ENCODE measurements at regions not wholly inside any gene's neighbourhood (a gene's known extent, or its start where the extent isn't known, plus 50 kb on each side); places are given as distances from the start of the nearest gene placed in this dataset.

DNA sequence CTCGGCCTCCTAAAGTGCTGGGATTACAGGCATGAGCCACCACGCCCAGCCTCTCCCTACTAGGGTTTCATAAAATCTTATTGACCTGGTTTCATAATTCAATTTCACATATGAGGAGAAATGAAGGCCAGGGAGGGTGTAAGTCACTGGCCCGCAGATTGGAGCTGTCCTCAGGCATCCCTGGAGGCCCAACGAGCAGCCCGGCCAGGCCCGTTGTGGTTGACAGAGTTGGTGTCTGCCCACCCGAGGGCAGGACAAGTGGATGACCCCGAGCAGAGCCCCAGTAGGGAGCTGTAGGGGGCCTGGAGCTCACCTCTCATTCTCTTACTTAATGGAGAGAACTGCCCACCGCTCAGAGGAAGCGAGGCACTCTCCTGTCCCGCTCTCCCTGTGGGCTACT, 78.9 kb downstream of the CPN2 start:
- DNase-seq (ENCODE audit: low spot score): no peak
- POLR2A ChIA-PET: interaction anchor here (0.6 to 0.7 kb wide), 3 partner anchors 12 to 767 kb away, joined by 3 read pairs; no protein-coding TSS in a partner anchor
- Histone ChIP-seq H3K36me3 (ENCODE audit: insufficient read depth, low read length) (no peaks in the 10 kb centered on the region), H3K9me3 (ENCODE audit: low read length) (no peaks in the 10 kb centered on the region), H3K4me1 (ENCODE audit: insufficient read depth, low read length, poor library complexity, severe bottlenecking) (no peaks in the 10 kb centered on the region), H4K20me1 (ENCODE audit: insufficient read depth, low read length) (no peaks in the 10 kb centered on the region), H2AFZ (ENCODE audit: low read length) (no peak overlapping the region), H3K9me2 (ENCODE audit: insufficient read depth, low read length) (no peaks in the 10 kb centered on the region), H3K4me2 (ENCODE audit: low read length) (no peak overlapping the region), H3K4me3 (ENCODE audit: low read depth, low read length, poor library complexity, severe bottlenecking) (no peak overlapping the region), H3K27ac (ENCODE audit: low read depth, low read length, poor library complexity, severe bottlenecking) (no peak overlapping the region), H3K79me2 (ENCODE audit: insufficient read depth, low read depth, low read length) (no peaks in the 10 kb centered on the region)
- no peak for TF ChIP-seq EZH2phosphoT487 (IDR thresholded peaks at IDR 0.05; ENCODE audit: borderline replicate concordance, low read depth, low read length)
- TF ChIP-seq, protein P1, sequence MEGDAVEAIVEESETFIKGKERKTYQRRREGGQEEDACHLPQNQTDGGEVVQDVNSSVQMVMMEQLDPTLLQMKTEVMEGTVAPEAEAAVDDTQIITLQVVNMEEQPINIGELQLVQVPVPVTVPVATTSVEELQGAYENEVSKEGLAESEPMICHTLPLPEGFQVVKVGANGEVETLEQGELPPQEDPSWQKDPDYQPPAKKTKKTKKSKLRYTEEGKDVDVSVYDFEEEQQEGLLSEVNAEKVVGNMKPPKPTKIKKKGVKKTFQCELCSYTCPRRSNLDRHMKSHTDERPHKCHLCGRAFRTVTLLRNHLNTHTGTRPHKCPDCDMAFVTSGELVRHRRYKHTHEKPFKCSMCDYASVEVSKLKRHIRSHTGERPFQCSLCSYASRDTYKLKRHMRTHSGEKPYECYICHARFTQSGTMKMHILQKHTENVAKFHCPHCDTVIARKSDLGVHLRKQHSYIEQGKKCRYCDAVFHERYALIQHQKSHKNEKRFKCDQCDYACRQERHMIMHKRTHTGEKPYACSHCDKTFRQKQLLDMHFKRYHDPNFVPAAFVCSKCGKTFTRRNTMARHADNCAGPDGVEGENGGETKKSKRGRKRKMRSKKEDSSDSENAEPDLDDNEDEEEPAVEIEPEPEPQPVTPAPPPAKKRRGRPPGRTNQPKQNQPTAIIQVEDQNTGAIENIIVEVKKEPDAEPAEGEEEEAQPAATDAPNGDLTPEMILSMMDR (conservative IDR thresholded peaks at IDR 0.05; ENCODE audit: low read length): no peak
- CTCF ChIA-PET (ENCODE audit: unreplicated experiment): no interaction called here
- BruUV-seq (replicated peaks): no TSS peak
- intact Hi-C loops (cut with micrococcal nuclease; ENCODE audit: unreplicated experiment): no loop called here

DNA sequence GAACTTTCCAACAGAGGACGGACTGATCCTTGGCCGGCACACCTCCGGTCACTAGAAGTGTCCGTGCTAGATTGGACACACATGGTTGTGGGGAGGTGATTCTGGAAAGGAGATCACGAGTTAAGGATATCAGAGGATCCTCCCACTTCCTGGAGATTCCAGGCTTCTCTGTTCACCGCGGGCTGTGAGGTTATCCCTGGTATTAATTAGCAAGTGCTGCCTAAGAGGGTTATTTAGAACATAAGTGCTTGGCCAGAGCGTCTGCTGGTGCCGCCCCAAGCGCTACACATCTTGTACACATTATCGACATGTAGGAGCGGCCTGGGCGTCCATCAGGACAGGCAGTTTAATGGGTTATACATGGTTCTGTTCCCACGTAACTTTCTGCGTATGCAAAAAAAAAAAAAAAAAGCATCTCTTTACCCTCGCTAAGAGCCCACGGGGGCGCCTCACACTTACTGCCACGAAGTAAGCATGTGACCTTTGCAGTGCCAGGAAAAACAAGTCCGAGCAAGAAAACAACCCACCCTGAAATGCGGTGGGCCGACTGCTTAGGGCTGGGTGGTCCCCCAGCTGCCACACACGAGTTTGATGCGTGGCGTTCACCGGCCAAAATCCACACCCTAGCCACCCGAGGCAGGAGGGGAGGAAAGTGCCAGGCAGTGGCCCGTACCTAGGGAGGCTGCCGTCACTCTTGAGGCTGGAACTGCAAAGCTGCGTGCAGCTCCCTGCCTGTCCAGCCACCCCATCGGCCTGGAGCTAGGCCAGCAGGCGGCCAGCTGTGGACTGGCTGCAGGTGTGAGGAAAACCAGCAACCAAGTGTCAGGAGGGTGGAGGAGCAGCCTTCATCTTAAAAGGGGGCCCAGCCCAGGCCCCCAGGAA, 78.0 kb downstream of the CPN2 start:
- Histone ChIP-seq H3K36me3 (ENCODE audit: insufficient read depth, low read length) (no peaks in the 10 kb centered on the region), H3K27ac (ENCODE audit: low read depth, low read length, poor library complexity, severe bottlenecking) (no peak overlapping the region), H3K4me2 (ENCODE audit: low read length) (no peak overlapping the region), H3K4me1 (ENCODE audit: insufficient read depth, low read length, poor library complexity, severe bottlenecking) (no peaks in the 10 kb centered on the region), H3K9me2 (ENCODE audit: insufficient read depth, low read length) (no peaks in the 10 kb centered on the region), H3K4me3 (ENCODE audit: low read depth, low read length, poor library complexity, severe bottlenecking) (no peak overlapping the region), H2AFZ (ENCODE audit: low read length) (no peak overlapping the region), H3K9me3 (ENCODE audit: low read length) (no peaks in the 10 kb centered on the region), H3K79me2 (ENCODE audit: insufficient read depth, low read depth, low read length) (no peaks in the 10 kb centered on the region), H4K20me1 (ENCODE audit: insufficient read depth, low read length) (no peaks in the 10 kb centered on the region)
- intact Hi-C loops (cut with micrococcal nuclease; ENCODE audit: unreplicated experiment): no loop called here
- no peak for DNase-seq (ENCODE audit: low spot score)
- TF ChIP-seq EZH2phosphoT487 (IDR thresholded peaks at IDR 0.05; ENCODE audit: borderline replicate concordance, low read depth, low read length): no peak
- TF ChIP-seq, protein P1 (conservative IDR thresholded peaks at IDR 0.05; ENCODE audit: low read length): no peak
- BruUV-seq (replicated peaks): no TSS peak
- ChIA-PET POLR2A (interaction anchor here (0.6 kb wide), 1 partner anchor 13 kb away, joined by 3 read pairs; no protein-coding TSS in a partner anchor), CTCF (ENCODE audit: unreplicated experiment) (no interaction called here)

DNA sequence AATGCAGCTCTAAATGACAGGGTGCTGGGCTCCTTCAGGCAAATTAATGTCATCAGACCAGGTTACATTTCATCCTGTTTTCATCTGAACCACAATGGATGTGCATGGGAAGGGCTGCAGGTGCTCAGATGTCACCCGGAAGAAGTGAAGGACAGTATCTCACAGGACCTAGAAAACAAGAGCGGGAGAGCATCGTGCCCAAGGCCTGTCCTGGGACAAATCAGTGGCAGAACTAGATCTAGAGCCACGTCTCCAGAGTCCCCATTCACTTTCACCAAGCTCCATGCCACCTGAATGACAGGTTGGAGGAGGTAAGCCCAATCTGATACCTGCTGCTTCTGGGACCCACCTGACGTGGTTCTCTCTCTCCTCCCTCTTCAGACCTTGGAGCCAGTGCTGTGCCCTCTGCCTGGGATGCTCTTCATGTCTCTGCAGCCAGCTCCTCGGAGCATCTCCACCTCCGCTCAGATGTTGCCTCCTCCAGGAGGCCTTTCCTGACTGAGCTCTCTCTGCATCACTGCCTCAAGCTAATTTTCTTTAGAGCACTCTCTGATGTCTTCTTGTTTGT, 77.3 kb downstream of the CPN2 start:
- no peaks in the 10 kb centered on the region for H3K4me1 ChIP-seq (ENCODE audit: insufficient read depth, low read length, poor library complexity, severe bottlenecking)
- H3K79me2 ChIP-seq (ENCODE audit: insufficient read depth, low read depth, low read length): no peaks in the 10 kb centered on the region
- intact Hi-C loops (cut with micrococcal nuclease; ENCODE audit: unreplicated experiment): no loop called here
- ChIA-PET CTCF (ENCODE audit: unreplicated experiment) (no interaction called here), POLR2A (interaction anchor here (1.4 kb wide), 1 partner anchor 10 kb away, joined by 4 read pairs; no protein-coding TSS in a partner anchor)
- no peaks in the 10 kb centered on the region for H3K9me2 ChIP-seq (ENCODE audit: insufficient read depth, low read length)
- H3K9me3 ChIP-seq (ENCODE audit: low read length): no peaks in the 10 kb centered on the region
- no TSS peak for BruUV-seq (replicated peaks)
- H3K4me2 ChIP-seq (ENCODE audit: low read length): no peak overlapping the region
- no peaks in the 10 kb centered on the region for H3K36me3 ChIP-seq (ENCODE audit: insufficient read depth, low read length)
- no peak for TF ChIP-seq EZH2phosphoT487 (IDR thresholded peaks at IDR 0.05; ENCODE audit: borderline replicate concordance, low read depth, low read length)
- no peak overlapping the region for H3K27ac ChIP-seq (ENCODE audit: low read depth, low read length, poor library complexity, severe bottlenecking)
- H2AFZ ChIP-seq (ENCODE audit: low read length): no peak overlapping the region
- no peak for DNase-seq (ENCODE audit: low spot score)
- no peak overlapping the region for H3K4me3 ChIP-seq (ENCODE audit: low read depth, low read length, poor library complexity, severe bottlenecking)
- H4K20me1 ChIP-seq (ENCODE audit: insufficient read depth, low read length): no peaks in the 10 kb centered on the region
